GM23338 (cell line): ENCODE measurements at regions not wholly inside any gene's neighbourhood (a gene's known extent, or its start where the extent isn't known, plus 50 kb on each side); places are given as distances from the start of the nearest gene placed in this dataset.

ENCODE experiments used
- ATAC-seq: fragments of 200-7000 bp; cut with Tn5 transposase; 3 replicates; pipeline ENCODE4 v1.9.1; 2020
- DNase-seq: peaks from one replicate; pipeline ENCODE4 v3.0.0-alpha.2; 2015; ENCODE audit warnings: low spot score
- H2AFZ ChIP-seq: fragments of 200-600 bp; sonication (generic); 2 replicates; pipeline ENCODE4 v1.8.0; 2016; ENCODE audit warnings: antibody characterized with exemption, mild to moderate bottlenecking, moderate library complexity
- H3F3A ChIP-seq: fragments of 200-600 bp; sonication (generic); replicated peaks from 2 replicates; pipeline ENCODE4 v1.8.0; 2017; ENCODE audit warnings: antibody characterized with exemption, mixed run types, low read depth
- H3K27ac ChIP-seq: fragments of 200-600 bp; sonication (generic); 2 replicates; pipeline ENCODE4 v1.6.1; 2016; ENCODE audit warnings: low read depth
- H3K27me3 ChIP-seq: fragments of 200-600 bp; sonication (generic); 2 replicates; pipeline ENCODE4 v1.8.0; 2016; ENCODE audit warnings: mild to moderate bottlenecking, mixed run types, moderate library complexity; ENCODE audit not compliant: insufficient read depth
- H3K36me3 ChIP-seq: fragments of 200-600 bp; sonication (generic); 2 replicates; pipeline ENCODE4 v1.8.0; 2016; ENCODE audit warnings: mild to moderate bottlenecking; ENCODE audit not compliant: insufficient read depth
- H3K4me1 ChIP-seq: fragments of 200-600 bp; sonication (generic); 2 replicates; pipeline ENCODE4 v1.8.0; 2016; ENCODE audit warnings: mild to moderate bottlenecking, moderate library complexity; ENCODE audit not compliant: insufficient read depth
- H3K4me2 ChIP-seq: fragments of 200-600 bp; sonication (generic); 2 replicates; pipeline ENCODE4 v1.7.1; 2017; ENCODE audit warnings: mixed run types
- H3K4me3 ChIP-seq: fragments of 200-600 bp; sonication (generic); 2 replicates; pipeline ENCODE4 v1.6.1; 2016; ENCODE audit warnings: mixed run types
- H3K79me2 ChIP-seq: fragments of 200-600 bp; sonication (generic); replicated peaks from 2 replicates; pipeline ENCODE4 v1.8.0; 2017; ENCODE audit warnings: mild to moderate bottlenecking; ENCODE audit not compliant: insufficient read depth
- H3K9me2 ChIP-seq: fragments of 200-600 bp; sonication (generic); 2 replicates; pipeline ENCODE4 v1.8.0; 2017; ENCODE audit not compliant: insufficient read depth
- H4K20me1 ChIP-seq: fragments of 200-600 bp; sonication (generic); replicated peaks from 2 replicates; pipeline ENCODE4 v1.8.0; 2017; ENCODE audit warnings: mild to moderate bottlenecking; ENCODE audit not compliant: insufficient read depth
- H3K27ac Mint-ChIP-seq: 2 replicates; pipeline ENCODE4 v1.8.0; 2020; ENCODE audit warnings: inconsistent platforms, mild to moderate bottlenecking, moderate library complexity, mixed read lengths
- H3K27me3 Mint-ChIP-seq: 3 replicates; pipeline ENCODE4 v1.8.0; 2022; ENCODE audit warnings: low read depth, mild to moderate bottlenecking, moderate library complexity, mixed read lengths, inconsistent platforms; ENCODE audit not compliant: insufficient read depth, poor library complexity
- H3K36me3 Mint-ChIP-seq: 3 replicates; pipeline ENCODE4 v1.8.0; 2021; ENCODE audit warnings: low read depth, mild to moderate bottlenecking, inconsistent platforms, moderate library complexity, mixed read lengths
- H3K4me1 Mint-ChIP-seq: 3 replicates; pipeline ENCODE4 v1.8.0; 2020; ENCODE audit warnings: mild to moderate bottlenecking, inconsistent platforms, mixed read lengths
- H3K4me3 Mint-ChIP-seq: 3 replicates; pipeline ENCODE4 v1.8.0; 2021; ENCODE audit warnings: moderate library complexity, mild to moderate bottlenecking, inconsistent platforms, mixed read lengths
- H3K9me3 Mint-ChIP-seq: 3 replicates; pipeline ENCODE4 v1.8.0; 2020; ENCODE audit warnings: moderate library complexity, mild to moderate bottlenecking, inconsistent platforms, mixed read lengths
- CREB1 ChIP-seq: fragments of 250-450 bp; sonication (Bioruptor Pico); IDR thresholded peaks from 2 replicates; pipeline ENCODE4 v1.5.0; 2020; ENCODE audit warnings: low read depth, mild to moderate bottlenecking, moderate library complexity
- JUNB ChIP-seq: IDR thresholded peaks from one replicate; pipeline ENCODE4 v1.6.1; 2016; ENCODE audit warnings: antibody characterized with exemption; ENCODE audit not compliant: unreplicated experiment
- NANOG ChIP-seq: IDR thresholded peaks from 2 replicates; pipeline ENCODE4 v1.6.1; 2016; ENCODE audit warnings: antibody characterized with exemption, borderline replicate concordance
- POLR2AphosphoS5 ChIP-seq: IDR thresholded peaks from 2 replicates; pipeline ENCODE4 v1.6.1; 2016; ENCODE audit warnings: antibody characterized with exemption, low read depth
- STAT1 ChIP-seq: IDR thresholded peaks from one replicate; pipeline ENCODE4 v1.6.1; 2016; ENCODE audit warnings: antibody characterized with exemption; ENCODE audit not compliant: unreplicated experiment
- ZNF114 ChIP-seq: fragments of 250-450 bp; sonication (Bioruptor Pico); IDR thresholded peaks from 2 replicates; pipeline ENCODE4 v1.5.0; 2020; ENCODE audit warnings: mild to moderate bottlenecking, moderate library complexity
- ZNF331 ChIP-seq: fragments of 250-450 bp; sonication (Bioruptor Pico); IDR thresholded peaks from 2 replicates; pipeline ENCODE4 v1.5.0; 2020; ENCODE audit warnings: low read depth, mild to moderate bottlenecking, moderate library complexity
- TF ChIP-seq, protein P1 (sequence below): fragments of 250-450 bp; sonication (Bioruptor Pico); IDR thresholded peaks from 2 replicates; pipeline ENCODE4 v1.5.0; 2020; ENCODE audit warnings: mild to moderate bottlenecking, moderate library complexity
- TF ChIP-seq, protein P2 (sequence below), 2 experiments: fragments of 200-600 bp in 1 of 2; sonication (generic) in 1 of 2; conservative IDR thresholded peaks; 2 replicates each; pipeline versions ENCODE4 v1.5.1 to v1.6.1; 2016 to 2017; ENCODE audit warnings: antibody characterized with exemption in 2 of 2, low read depth in 2 of 2, mild to moderate bottlenecking in 2 of 2, moderate library complexity in 1 of 2
- TF ChIP-seq, protein P3 (sequence below): IDR thresholded peaks from 2 replicates; pipeline ENCODE4 v1.6.1; 2016; ENCODE audit warnings: antibody characterized with exemption
- TF ChIP-seq, protein P4 (sequence below): IDR thresholded peaks from one replicate; pipeline ENCODE4 v1.6.1; 2018; ENCODE audit warnings: antibody characterized with exemption; ENCODE audit not compliant: unreplicated experiment

DNA sequence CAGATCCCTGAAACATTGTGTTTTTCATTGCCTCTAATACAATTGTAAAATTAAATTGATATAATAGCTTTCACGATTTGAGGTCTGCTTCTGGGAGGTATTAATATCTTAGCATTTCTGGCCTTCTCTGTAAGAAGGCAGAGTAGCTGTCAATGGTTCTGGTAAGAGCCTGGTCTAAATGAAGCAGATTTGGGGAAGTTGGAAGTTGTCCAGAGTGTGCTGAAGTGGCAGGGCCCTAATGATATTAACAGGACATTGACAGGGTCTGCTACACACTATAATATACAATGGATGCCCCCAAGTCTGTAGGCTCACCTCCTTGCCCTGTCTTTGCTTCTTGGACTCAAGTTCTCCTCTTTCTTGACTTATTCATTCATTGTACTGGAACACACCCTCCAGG lies 99.5 kb downstream of the C4BPA start (continued):
- TF ChIP-seq, protein P1, sequence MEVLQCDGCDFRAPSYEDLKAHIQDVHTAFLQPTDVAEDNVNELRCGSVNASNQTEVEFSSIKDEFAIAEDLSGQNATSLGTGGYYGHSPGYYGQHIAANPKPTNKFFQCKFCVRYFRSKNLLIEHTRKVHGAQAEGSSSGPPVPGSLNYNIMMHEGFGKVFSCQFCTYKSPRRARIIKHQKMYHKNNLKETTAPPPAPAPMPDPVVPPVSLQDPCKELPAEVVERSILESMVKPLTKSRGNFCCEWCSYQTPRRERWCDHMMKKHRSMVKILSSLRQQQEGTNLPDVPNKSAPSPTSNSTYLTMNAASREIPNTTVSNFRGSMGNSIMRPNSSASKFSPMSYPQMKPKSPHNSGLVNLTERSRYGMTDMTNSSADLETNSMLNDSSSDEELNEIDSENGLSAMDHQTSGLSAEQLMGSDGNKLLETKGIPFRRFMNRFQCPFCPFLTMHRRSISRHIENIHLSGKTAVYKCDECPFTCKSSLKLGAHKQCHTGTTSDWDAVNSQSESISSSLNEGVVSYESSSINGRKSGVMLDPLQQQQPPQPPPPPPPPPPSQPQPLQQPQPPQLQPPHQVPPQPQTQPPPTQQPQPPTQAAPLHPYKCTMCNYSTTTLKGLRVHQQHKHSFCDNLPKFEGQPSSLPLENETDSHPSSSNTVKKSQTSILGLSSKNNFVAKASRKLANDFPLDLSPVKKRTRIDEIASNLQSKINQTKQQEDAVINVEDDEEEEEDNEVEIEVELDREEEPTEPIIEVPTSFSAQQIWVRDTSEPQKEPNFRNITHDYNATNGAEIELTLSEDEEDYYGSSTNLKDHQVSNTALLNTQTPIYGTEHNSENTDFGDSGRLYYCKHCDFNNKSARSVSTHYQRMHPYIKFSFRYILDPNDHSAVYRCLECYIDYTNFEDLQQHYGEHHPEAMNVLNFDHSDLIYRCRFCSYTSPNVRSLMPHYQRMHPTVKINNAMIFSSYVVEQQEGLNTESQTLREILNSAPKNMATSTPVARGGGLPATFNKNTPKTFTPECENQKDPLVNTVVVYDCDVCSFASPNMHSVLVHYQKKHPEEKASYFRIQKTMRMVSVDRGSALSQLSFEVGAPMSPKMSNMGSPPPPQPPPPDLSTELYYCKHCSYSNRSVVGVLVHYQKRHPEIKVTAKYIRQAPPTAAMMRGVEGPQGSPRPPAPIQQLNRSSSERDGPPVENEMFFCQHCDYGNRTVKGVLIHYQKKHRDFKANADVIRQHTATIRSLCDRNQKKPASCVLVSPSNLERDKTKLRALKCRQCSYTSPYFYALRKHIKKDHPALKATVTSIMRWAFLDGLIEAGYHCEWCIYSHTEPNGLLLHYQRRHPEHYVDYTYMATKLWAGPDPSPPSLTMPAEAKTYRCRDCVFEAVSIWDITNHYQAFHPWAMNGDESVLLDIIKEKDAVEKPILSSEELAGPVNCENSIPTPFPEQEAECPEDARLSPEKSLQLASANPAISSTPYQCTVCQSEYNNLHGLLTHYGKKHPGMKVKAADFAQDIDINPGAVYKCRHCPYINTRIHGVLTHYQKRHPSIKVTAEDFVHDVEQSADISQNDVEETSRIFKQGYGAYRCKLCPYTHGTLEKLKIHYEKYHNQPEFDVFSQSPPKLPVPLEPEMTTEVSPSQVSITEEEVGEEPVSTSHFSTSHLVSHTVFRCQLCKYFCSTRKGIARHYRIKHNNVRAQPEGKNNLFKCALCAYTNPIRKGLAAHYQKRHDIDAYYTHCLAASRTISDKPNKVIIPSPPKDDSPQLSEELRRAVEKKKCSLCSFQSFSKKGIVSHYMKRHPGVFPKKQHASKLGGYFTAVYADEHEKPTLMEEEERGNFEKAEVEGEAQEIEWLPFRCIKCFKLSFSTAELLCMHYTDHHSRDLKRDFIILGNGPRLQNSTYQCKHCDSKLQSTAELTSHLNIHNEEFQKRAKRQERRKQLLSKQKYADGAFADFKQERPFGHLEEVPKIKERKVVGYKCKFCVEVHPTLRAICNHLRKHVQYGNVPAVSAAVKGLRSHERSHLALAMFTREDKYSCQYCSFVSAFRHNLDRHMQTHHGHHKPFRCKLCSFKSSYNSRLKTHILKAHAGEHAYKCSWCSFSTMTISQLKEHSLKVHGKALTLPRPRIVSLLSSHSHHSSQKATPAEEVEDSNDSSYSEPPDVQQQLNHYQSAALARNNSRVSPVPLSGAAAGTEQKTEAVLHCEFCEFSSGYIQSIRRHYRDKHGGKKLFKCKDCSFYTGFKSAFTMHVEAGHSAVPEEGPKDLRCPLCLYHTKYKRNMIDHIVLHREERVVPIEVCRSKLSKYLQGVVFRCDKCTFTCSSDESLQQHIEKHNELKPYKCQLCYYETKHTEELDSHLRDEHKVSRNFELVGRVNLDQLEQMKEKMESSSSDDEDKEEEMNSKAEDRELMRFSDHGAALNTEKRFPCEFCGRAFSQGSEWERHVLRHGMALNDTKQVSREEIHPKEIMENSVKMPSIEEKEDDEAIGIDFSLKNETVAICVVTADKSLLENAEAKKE (CRISPR knock-in tag): no peak
- no peak for TF ChIP-seq CREB1 (CRISPR knock-in tag)
- TF ChIP-seq, protein P2, sequence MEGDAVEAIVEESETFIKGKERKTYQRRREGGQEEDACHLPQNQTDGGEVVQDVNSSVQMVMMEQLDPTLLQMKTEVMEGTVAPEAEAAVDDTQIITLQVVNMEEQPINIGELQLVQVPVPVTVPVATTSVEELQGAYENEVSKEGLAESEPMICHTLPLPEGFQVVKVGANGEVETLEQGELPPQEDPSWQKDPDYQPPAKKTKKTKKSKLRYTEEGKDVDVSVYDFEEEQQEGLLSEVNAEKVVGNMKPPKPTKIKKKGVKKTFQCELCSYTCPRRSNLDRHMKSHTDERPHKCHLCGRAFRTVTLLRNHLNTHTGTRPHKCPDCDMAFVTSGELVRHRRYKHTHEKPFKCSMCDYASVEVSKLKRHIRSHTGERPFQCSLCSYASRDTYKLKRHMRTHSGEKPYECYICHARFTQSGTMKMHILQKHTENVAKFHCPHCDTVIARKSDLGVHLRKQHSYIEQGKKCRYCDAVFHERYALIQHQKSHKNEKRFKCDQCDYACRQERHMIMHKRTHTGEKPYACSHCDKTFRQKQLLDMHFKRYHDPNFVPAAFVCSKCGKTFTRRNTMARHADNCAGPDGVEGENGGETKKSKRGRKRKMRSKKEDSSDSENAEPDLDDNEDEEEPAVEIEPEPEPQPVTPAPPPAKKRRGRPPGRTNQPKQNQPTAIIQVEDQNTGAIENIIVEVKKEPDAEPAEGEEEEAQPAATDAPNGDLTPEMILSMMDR (conservative IDR thresholded peaks at IDR 0.05; ENCODE audit: low read depth in 2 of 2): no peak
- no peak for TF ChIP-seq ZNF331 (CRISPR knock-in tag)
- no peak for TF ChIP-seq NANOG
- TF ChIP-seq JUNB: no peak

DNA sequence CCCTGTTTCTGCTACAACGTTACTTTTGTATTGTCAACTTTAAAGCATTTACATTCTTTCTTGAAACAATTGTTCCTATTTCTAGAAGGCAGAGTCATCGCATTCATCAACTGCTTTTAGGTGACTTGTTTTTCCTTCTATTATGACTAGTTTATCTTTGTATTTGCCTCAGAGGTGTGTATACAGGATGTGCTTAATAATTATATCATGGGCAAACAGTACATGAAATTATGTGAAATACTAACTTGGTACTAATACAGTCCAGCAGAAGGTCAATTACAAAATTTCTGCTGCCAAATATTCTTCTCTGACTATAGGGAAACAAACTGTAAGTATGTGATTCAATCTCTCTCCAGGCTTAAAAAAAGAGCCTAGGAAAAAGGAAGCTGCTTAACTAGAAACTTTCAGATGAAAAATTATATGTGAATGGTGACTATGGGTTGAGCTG lies 101.6 kb downstream of the C4BPA start:
- Histone ChIP-seq H3K36me3 (no peaks in the 10 kb centered on the region), H3K9me2 (no peaks in the 10 kb centered on the region; the same call in 1 of the 2 replicates), H3K27me3 (no peaks in the 10 kb centered on the region), H3K27ac (no peak overlapping the region), H3K4me3 (no peak overlapping the region), H3K79me2 (no peaks in the 10 kb centered on the region), H3F3A (no peaks in the 10 kb centered on the region), H4K20me1 (no peaks in the 10 kb centered on the region), H3K4me2 (no peak overlapping the region), H2AFZ (no peak overlapping the region), H3K4me1 (no peaks in the 10 kb centered on the region)
- ATAC-seq (no peak), DNase-seq (no peak)
- Mint-ChIP-seq H3K9me3 (peaks cover 24% of the 10 kb centered on the region), H3K27ac (no peak overlapping the region), H3K27me3 (peaks cover under 1% of the 10 kb centered on the region), H3K4me3 (no peak overlapping the region), H3K4me1 (no peaks in the 10 kb centered on the region), H3K36me3 (peaks cover 12% of the 10 kb centered on the region)
- TF ChIP-seq, protein P3, sequence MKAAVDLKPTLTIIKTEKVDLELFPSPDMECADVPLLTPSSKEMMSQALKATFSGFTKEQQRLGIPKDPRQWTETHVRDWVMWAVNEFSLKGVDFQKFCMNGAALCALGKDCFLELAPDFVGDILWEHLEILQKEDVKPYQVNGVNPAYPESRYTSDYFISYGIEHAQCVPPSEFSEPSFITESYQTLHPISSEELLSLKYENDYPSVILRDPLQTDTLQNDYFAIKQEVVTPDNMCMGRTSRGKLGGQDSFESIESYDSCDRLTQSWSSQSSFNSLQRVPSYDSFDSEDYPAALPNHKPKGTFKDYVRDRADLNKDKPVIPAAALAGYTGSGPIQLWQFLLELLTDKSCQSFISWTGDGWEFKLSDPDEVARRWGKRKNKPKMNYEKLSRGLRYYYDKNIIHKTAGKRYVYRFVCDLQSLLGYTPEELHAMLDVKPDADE: no peak
- no peak for TF ChIP-seq NANOG
- TF ChIP-seq ZNF331 (CRISPR knock-in tag): no peak
- TF ChIP-seq ZNF114 (CRISPR knock-in tag): no peak
- TF ChIP-seq, protein P4, sequence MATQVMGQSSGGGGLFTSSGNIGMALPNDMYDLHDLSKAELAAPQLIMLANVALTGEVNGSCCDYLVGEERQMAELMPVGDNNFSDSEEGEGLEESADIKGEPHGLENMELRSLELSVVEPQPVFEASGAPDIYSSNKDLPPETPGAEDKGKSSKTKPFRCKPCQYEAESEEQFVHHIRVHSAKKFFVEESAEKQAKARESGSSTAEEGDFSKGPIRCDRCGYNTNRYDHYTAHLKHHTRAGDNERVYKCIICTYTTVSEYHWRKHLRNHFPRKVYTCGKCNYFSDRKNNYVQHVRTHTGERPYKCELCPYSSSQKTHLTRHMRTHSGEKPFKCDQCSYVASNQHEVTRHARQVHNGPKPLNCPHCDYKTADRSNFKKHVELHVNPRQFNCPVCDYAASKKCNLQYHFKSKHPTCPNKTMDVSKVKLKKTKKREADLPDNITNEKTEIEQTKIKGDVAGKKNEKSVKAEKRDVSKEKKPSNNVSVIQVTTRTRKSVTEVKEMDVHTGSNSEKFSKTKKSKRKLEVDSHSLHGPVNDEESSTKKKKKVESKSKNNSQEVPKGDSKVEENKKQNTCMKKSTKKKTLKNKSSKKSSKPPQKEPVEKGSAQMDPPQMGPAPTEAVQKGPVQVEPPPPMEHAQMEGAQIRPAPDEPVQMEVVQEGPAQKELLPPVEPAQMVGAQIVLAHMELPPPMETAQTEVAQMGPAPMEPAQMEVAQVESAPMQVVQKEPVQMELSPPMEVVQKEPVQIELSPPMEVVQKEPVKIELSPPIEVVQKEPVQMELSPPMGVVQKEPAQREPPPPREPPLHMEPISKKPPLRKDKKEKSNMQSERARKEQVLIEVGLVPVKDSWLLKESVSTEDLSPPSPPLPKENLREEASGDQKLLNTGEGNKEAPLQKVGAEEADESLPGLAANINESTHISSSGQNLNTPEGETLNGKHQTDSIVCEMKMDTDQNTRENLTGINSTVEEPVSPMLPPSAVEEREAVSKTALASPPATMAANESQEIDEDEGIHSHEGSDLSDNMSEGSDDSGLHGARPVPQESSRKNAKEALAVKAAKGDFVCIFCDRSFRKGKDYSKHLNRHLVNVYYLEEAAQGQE: no peak
- no peak for TF ChIP-seq POLR2AphosphoS5
- no peak for TF ChIP-seq STAT1
